ENCODE measurements at regions not wholly inside any gene's neighbourhood (a gene's known extent, or its start where the extent isn't known, plus 50 kb on each side); places are given as distances from the start of the nearest gene placed in this dataset.
"Not testable (repeated sequence)": the region's sequence is repeated elsewhere in the genome, so short reads cannot be mapped to it uniquely, and the experiment has no call there.

- not testable (repeated sequence) for DNase-seq
These were observed 105.6 kb upstream of the ATL2 start for GRCh38 chr2:38482710-38483109.

GRCh38 chr2:38480617-38481016 is 103.5 kb upstream of the ATL2 start:
- DNase-seq, result no peak

- no peak for DNase-seq
These were observed 99.9 kb upstream of the ATL2 start for GRCh38 chr2:38477006-38477405.

DNA sequence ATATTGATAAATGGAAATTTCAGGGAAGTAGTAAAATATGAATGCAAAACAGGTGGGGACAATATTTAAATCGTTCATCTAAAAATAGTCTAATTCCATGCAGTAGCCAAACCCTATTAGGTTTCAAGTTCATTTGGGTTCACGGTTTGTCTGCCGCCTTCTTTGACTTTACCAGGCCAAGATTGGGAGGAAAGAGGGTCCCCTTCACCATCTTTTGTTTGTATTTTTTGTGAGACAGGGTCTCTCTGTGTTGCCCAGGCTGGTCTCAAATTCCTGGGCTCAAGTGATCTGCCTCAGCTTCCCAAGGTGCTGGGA is 98.5 kb upstream of the ATL2 start:
- DNase-seq, result no peak

DNA sequence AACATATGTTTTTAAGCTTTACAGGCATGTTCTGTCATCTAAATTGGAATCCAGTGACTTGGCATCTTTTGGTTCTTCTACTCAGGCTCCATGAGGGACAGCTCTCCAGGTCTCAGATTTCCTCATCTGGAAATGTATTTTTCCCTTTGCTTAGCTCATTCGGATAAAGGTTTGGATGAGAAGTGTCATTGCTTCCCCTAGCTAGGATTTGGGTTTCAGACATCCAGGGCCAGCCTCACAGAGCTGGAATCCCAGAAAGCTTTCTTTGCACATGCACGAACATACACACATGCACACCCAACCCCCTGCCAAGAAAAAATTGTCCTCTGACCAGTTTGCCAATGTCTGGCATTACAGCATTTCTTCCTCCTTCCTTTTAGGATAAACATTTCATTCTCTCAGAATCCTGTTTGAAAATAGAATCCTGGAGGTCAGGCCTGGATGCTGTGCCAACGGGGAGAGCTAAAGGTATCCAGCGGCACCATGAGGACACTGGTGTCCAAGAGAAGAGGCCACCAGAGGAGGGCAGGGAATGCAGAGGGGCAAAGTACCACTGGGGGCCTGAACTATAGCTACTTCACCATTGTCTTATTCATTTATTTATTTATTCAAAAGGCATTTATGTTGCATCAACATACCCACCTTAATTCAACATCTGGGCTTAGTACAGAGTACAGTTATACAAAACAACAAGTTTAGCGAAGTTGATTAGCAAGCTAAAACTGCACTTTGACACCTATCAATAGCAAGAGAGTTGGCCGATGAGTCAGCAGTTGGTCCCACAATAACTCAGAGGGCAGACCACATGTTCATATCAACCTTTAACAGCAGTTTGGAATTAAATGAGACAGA is 97.9 kb upstream of the ATL2 start:
- DNase-seq, result no peak

GRCh38 chr2:38474021-38474456 is 97.0 kb upstream of the ATL2 start:
- DNase-seq, result no peak

DNA sequence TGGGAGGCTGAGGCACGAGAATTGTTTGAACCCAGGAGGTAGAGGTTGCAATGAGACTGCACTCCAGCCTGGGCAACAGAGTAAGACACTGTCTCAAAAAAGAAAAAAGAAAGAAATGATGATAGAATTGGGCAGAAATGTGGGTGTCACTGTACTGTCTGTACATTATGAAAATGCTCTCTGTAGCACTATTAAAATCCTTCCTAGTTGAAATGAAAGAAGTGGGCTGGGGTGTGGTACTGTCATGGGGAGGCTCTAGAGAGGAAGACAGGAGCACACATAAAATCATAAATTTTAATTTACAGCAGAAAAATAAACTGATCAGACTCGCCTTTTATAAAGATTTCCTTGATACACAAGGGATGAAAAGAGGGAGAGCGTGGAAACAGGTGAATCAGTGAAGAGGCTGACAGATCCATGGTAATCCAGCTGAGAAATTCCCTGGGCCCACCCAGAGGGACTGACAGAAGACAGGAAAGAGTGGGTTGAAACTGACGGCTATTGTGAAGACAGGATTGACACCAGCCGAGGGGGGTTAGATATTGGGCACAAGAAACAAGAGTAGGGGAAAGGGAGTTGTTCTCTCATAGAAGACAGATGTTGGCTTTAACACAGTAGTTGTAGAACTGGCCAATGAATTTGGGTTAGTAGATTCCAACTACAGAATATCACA is 96.4 kb upstream of the ATL2 start:
- no peak for DNase-seq

DNA sequence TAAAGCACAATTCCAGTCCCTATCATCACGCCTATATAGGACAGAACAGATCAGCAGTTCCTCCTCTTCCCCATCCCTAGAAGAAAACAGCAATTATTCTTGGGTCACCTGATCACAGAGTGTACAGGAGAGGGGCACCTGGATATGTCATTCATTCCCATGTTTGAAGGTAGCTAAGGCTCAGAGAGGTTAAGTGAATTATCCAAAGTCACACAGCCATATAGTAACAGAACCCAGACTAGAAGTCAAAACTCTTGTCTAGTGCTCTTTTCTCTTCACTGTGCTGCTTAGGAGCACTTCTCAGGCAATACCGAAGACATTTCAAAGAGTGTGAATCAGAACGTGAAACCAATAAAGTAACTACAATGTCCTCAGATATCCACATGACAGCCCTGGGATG is 93.0 kb upstream of the ATL2 start:
- no peak for DNase-seq

GRCh38 chr2:38467768-38468455 is 90.8 kb upstream of the ATL2 start:
- DNase-seq, result no peak

DNA sequence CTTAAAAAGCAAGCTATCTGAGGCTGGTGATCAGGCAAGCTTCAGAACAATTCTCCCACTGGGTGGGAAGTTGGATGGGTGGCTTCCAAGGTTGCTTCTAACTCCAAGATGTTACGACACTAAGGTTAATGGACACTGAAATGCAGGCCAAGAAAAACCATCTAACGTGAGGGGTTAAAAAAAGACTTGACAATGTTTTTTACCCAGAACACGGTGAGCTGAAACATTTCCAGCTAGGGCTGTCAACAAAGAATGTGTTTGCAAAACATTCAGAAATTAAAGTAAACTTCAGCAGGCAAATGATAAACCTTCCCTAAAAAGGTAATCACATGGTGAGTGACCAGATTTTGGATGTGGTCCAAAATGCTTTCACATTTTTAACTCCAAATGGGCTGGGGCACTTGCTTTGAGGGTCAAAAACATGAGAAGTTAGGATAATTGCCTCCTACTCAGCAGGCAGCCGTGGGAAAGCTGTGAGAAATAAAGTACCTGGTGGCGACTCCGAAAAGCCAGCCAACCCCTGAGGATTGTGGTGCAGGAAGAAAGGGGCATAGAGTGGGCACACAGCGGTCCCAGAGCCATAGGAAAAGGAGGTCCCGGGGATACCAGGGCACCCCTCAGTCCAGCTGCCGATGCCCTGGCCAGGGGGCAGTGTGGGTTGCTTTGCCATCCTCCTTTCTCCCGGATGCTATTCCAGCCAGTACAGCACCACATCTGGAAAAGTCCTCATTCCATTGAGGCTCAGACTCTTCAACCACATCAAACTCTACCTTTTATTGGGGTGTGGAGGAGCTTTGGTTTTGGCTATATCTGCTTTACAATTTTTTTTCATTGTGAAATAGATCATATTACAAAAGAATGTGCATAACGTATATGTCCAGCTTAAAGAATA is 90.0 kb upstream of the ATL2 start:
- no peak for DNase-seq

DNA sequence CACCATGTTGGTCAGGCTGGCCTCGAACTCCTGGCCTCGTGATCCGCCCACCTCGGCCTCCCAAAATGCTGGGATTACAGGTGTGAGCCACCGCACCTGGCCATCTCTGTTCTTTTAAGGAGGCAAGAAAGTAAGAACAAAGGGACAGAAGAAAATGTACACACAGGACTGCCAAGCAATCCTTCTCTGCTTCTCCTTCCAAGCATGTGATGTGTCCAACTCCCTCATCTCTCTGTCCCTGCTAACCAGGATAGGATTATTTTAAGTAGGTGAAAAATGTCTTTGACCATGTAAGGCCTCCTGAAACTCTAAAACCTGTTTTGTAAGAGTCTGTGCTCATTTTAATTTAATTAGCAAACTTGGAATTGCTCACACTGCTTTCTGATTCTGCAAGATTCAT is 89.3 kb upstream of the ATL2 start:
- no peak for DNase-seq

- no peak for DNase-seq
These were observed 88.7 kb upstream of the ATL2 start for GRCh38 chr2:38465789-38466127.

GRCh38 chr2:38464971-38465788 is 88.1 kb upstream of the ATL2 start:
- DNase-seq, result no peak

DNA sequence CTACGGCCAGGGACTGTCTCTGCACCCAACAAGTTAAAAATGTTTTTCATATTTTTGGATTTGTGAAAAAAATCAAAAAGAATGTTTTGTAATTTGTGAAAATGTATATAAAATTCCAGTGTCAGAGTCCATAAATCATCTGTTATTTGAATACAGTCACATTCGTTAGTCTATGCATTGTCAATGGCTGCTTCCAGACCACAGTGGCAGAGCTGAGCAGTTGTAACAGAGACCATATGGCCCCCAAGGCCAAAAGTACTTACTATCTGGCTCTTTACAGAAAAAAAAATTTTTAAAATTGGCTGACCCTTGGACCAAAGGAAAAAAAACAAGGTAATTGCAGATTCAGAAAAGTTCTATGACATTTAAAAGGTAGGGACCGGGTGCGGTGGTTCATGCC is 86.7 kb upstream of the ATL2 start:
- no peak for DNase-seq

- peak; percentile 35 for DNase-seq
These were observed 85.1 kb upstream of the ATL2 start for GRCh38 chr2:38462121-38462661.

DNA sequence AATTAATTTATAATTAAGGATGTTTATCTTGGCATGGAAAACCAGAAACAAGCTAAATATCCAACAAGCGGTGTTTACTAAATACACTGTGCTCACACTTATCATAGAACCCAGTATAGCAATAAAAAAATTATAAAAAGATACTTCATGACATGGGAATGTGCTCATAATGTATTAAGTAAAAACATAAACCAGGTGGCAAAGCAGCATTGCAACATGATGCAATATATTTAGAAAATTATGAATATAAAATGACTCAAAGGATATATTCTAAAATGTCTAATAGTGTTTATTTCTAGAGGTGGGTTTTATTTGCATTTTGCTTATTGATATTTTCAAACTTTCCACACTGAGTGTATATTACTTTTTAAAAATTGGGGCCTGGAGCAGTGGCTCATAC is 84.4 kb upstream of the ATL2 start:
- DNase-seq, result no peak

- DNase-seq, result no peak
These were observed 83.2 kb upstream of the ATL2 start for GRCh38 chr2:38460313-38460712.

- DNase-seq, result no peak
These were observed 77.0 kb upstream of the ATL2 start for GRCh38 chr2:38454081-38454480.

- DNase-seq, result not testable (repeated sequence)
These were observed 74.7 kb upstream of the ATL2 start for GRCh38 chr2:38451778-38452177.

GRCh38 chr2:38450509-38450908 is 73.4 kb upstream of the ATL2 start:
- no peak for DNase-seq

GRCh38 chr2:38448692-38449410 is 71.8 kb upstream of the ATL2 start:
- DNase-seq, result no peak

Measured in activated naive CD4-positive, alpha-beta T cell treated with anti-CD3 and anti-CD28 coated beads, Interleukin-2, amount 50 U/mL, for 16 hours (primary cell).